H1 (cell line): ENCODE measurements at regions not wholly inside any gene's neighbourhood (a gene's known extent, or its start where the extent isn't known, plus 50 kb on each side); places are given as distances from the start of the nearest gene placed in this dataset.

Experiments used
- CTCF ChIA-PET: fragments of 300-600 bp; sonication (Branson Sonifier 250); formaldehyde crosslinking; loops from one replicate; lab custom pipeline; 2021; ENCODE audit not compliant: partially characterized antibody; lab: Charles Lee
- POLR2A ChIA-PET: fragments of 300-600 bp; sonication (Branson Sonifier 250); formaldehyde crosslinking; loops from one replicate; lab custom pipeline; 2021; ENCODE audit warnings: inconsistent platforms; ENCODE audit not compliant: partially characterized antibody; lab: Charles Lee
- DNase-seq, 2 experiments: peaks; one replicate each; pipeline versions ENCODE4 v3.0.0 to v3.0.0-alpha.2; 2010 to 2022; ENCODE audit warnings: low spot score in 2 of 2, low read depth in 1 of 2, mixed read lengths in 1 of 2
- FAIRE-seq: peaks from 2 replicates; lab custom pipeline; 2011; peaks lifted over from hg19 to GRCh38; lab: Jason Lieb, UNC
- H2AFZ ChIP-seq: 2 replicates; pipeline ENCODE4 v1.8.1; 2012; ENCODE audit warnings: low read length, inconsistent platforms
- H2AK5ac ChIP-seq: 2 replicates; pipeline ENCODE4 v1.6.1; 2013; ENCODE audit warnings: low read depth, low read length
- H2BK120ac ChIP-seq: replicated peaks from 2 replicates; pipeline ENCODE3; 2013; ENCODE audit warnings: low read depth, low read length, inconsistent platforms
- H2BK12ac ChIP-seq: 2 replicates; pipeline ENCODE4 v1.6.1; 2013; ENCODE audit warnings: low read depth, low read length
- H2BK15ac ChIP-seq: 2 replicates; pipeline ENCODE4 v1.6.1; 2013; ENCODE audit warnings: low read length
- H2BK20ac ChIP-seq: 2 replicates; pipeline ENCODE4 v1.6.1; 2013; ENCODE audit warnings: low read length
- H2BK5ac ChIP-seq: 2 replicates; pipeline ENCODE4 v1.6.1; 2013; ENCODE audit warnings: low read depth, low read length
- H3K14ac ChIP-seq: 2 replicates; pipeline ENCODE4 v1.6.1; 2013; ENCODE audit warnings: inconsistent platforms; ENCODE audit not compliant: insufficient read length
- H3K18ac ChIP-seq: 2 replicates; pipeline ENCODE4 v1.6.1; 2013; ENCODE audit warnings: low read length; ENCODE audit errors: extremely low read depth
- H3K23ac ChIP-seq: 2 replicates; pipeline ENCODE4 v1.6.1; 2013; ENCODE audit warnings: inconsistent platforms; ENCODE audit not compliant: insufficient read length
- H3K23me2 ChIP-seq: 2 replicates; pipeline ENCODE4 v1.6.1; 2013; ENCODE audit warnings: low read depth, low read length
- H3K27ac ChIP-seq: 2 replicates; pipeline ENCODE4 v1.6.1; 2011; ENCODE audit warnings: low read depth, low read length, inconsistent platforms
- H3K27me3 ChIP-seq, 4 experiments: replicated peaks in 1 of 4; 1 replicate in 1 of 4; 2 replicates in 3 of 4; pipeline versions ENCODE4 v1.6.1 to v1.8.1; 2011 to 2013; ENCODE audit warnings: low read length in 3 of 4, mild to moderate bottlenecking in 3 of 4, inconsistent platforms in 2 of 4, mixed read lengths in 2 of 4, moderate library complexity in 1 of 4; ENCODE audit not compliant: control insufficient read depth in 3 of 4, insufficient read depth in 3 of 4; ENCODE audit errors: extremely low read depth in 1 of 4
- H3K36me3 ChIP-seq, 4 experiments: 2 replicates each; pipeline versions ENCODE4 v1.6.1 to v1.8.1; 2011 to 2013; ENCODE audit warnings: mild to moderate bottlenecking in 4 of 4, low read length in 3 of 4, moderate library complexity in 2 of 4, control low read depth in 1 of 4, inconsistent platforms in 1 of 4; ENCODE audit not compliant: insufficient read depth in 4 of 4, control insufficient read depth in 2 of 4
- H3K4ac ChIP-seq: replicated peaks from 2 replicates; pipeline ENCODE3; 2013; ENCODE audit warnings: low read length, low read depth, mixed read lengths, inconsistent platforms; ENCODE audit not compliant: insufficient read length
- H3K4me1 ChIP-seq, 4 experiments: replicated peaks in 1 of 4; 1 replicate in 1 of 4; 2 replicates in 3 of 4; pipeline versions ENCODE4 v1.6.1 to v1.8.1; 2011 to 2013; ENCODE audit warnings: low read length in 3 of 4, inconsistent platforms in 2 of 4, mixed read lengths in 1 of 4; ENCODE audit not compliant: insufficient read depth in 4 of 4, control insufficient read depth in 3 of 4
- H3K4me2 ChIP-seq, 2 experiments: 2 replicates each; pipeline versions ENCODE4 v1.6.1 to v1.8.1; 2011 to 2013; ENCODE audit warnings: low read depth in 2 of 2, low read length in 2 of 2, control low read depth in 1 of 2, inconsistent platforms in 1 of 2, mild to moderate bottlenecking in 1 of 2; ENCODE audit not compliant: insufficient read depth in 1 of 2
- H3K4me3 ChIP-seq, 4 experiments: fragments of 200-600, 300-600 bp in 1 of 4; sonication (generic), shearing (Covaris generic), sonication (Bioruptor Twin) in 1 of 4; 2 replicates each; pipeline versions ENCODE4 v1.5.1 to v1.8.1; 2011 to 2016; ENCODE audit warnings: low read length in 4 of 4, low read depth in 3 of 4, control low read depth in 2 of 4, inconsistent platforms in 2 of 4, mild to moderate bottlenecking in 2 of 4, mixed read lengths in 1 of 4, moderate library complexity in 1 of 4; ENCODE audit not compliant: insufficient read depth in 2 of 4; ENCODE audit errors: extremely low read depth in 1 of 4
- H3K56ac ChIP-seq: replicated peaks from 2 replicates; pipeline ENCODE3; 2013; ENCODE audit warnings: low read depth, mild to moderate bottlenecking, mixed read lengths, low read length, inconsistent platforms; ENCODE audit not compliant: insufficient read length
- H3K79me1 ChIP-seq: 2 replicates; pipeline ENCODE4 v1.6.1; 2013; ENCODE audit warnings: low read depth, low read length, control low read depth
- H3K79me2 ChIP-seq, 2 experiments: 2 replicates each; pipeline versions ENCODE4 v1.6.1 to v1.8.1; 2012 to 2013; ENCODE audit warnings: low read length in 2 of 2, mild to moderate bottlenecking in 2 of 2, inconsistent platforms in 1 of 2; ENCODE audit not compliant: insufficient read depth in 2 of 2, control insufficient read depth in 1 of 2
- H3K9ac ChIP-seq, 4 experiments: replicated peaks in 1 of 4; 1 replicate in 1 of 4; 2 replicates in 3 of 4; pipeline versions ENCODE4 v1.6.1 to v1.8.1; 2011 to 2013; ENCODE audit warnings: low read depth in 3 of 4, low read length in 3 of 4, control low read depth in 2 of 4, mild to moderate bottlenecking in 2 of 4, moderate library complexity in 2 of 4, inconsistent platforms in 1 of 4; ENCODE audit errors: extremely low read depth in 1 of 4
- H3K9me3 ChIP-seq, 2 experiments: 2 replicates each; pipeline versions ENCODE4 v1.6.1 to v1.8.1; 2012 to 2013; ENCODE audit warnings: mild to moderate bottlenecking in 2 of 2, moderate library complexity in 2 of 2, control low read depth in 1 of 2, inconsistent platforms in 1 of 2, low read depth in 1 of 2, low read length in 1 of 2, mixed read lengths in 1 of 2; ENCODE audit not compliant: insufficient read depth in 2 of 2
- H4K20me1 ChIP-seq, 2 experiments: replicated peaks in 1 of 2; 2 replicates each; pipeline versions ENCODE3 to v1.8.1; 2011 to 2013; ENCODE audit warnings: inconsistent platforms in 2 of 2, low read length in 2 of 2, mild to moderate bottlenecking in 1 of 2; ENCODE audit not compliant: insufficient read depth in 2 of 2, control insufficient read depth in 1 of 2
- H4K5ac ChIP-seq: 2 replicates; pipeline ENCODE4 v1.6.1; 2013; ENCODE audit warnings: low read length, low read depth, mixed read lengths, inconsistent platforms; ENCODE audit not compliant: insufficient read length
- H4K8ac ChIP-seq: 2 replicates; pipeline ENCODE4 v1.8.0; 2013; ENCODE audit warnings: mild to moderate bottlenecking, moderate library complexity, low read length, inconsistent platforms; ENCODE audit not compliant: insufficient read depth; ENCODE audit errors: extremely low read depth
- H4K91ac ChIP-seq: replicated peaks from 2 replicates; pipeline ENCODE3; 2013; ENCODE audit warnings: low read length, mixed read lengths, inconsistent platforms; ENCODE audit not compliant: insufficient read length
- POU5F1 ChIP-seq: IDR thresholded peaks from 2 replicates; pipeline ENCODE4 v1.6.1; 2011; ENCODE audit warnings: low read depth, mild to moderate bottlenecking, low read length, moderate library complexity
- SRF ChIP-seq: IDR thresholded peaks from 2 replicates; pipeline ENCODE4 v1.6.1; 2011; ENCODE audit warnings: mild to moderate bottlenecking, low read depth, low read length, moderate library complexity
- WGBS, 2 experiments: shearing (Covaris generic) in 1 of 2; methylation state at CpG; one replicate each; pipeline versions ENCODE4 v1.1.6 to v1.1.7; 2013 to 2015; ENCODE audit warnings: low lambda C conversion rate in 2 of 2, mixed read lengths in 2 of 2, inconsistent platforms in 1 of 2, low coverage in 1 of 2, missing lambda C conversion rate in 1 of 2; ENCODE audit not compliant: insufficient replicate concordance in 2 of 2, insufficient coverage in 1 of 2, insufficient read length in 1 of 2; ENCODE audit errors: extremely low coverage in 1 of 2, missing lambda C conversion rate in 1 of 2; 5-methylcytosine and 5-hydroxymethylcytosine counted together

- Histone ChIP-seq H4K8ac (no peak overlapping the region), H3K23me2 (no peaks in the 10 kb centered on the region; the same call in 1 of the 2 replicates), H3K79me1 (no peaks in the 10 kb centered on the region), H2AFZ (no peak overlapping the region), H3K36me3 (no peaks in the 10 kb centered on the region), H4K91ac (no peak overlapping the region), H2BK20ac (no peak overlapping the region), H3K27ac (no peak overlapping the region), H2BK120ac (no peak overlapping the region), H3K9me3 (no peaks in the 10 kb centered on the region), H3K18ac (no peak overlapping the region), H3K4me2 (no peak overlapping the region), H3K56ac (no peak overlapping the region), H3K4me1 (peaks cover 0 to 4% (median 2%) of the 10 kb centered on the region in 4 experiments; a peak in 4 of 7 replicates), H2AK5ac (no peak overlapping the region), H3K23ac (no peak overlapping the region), H2BK5ac (no peak overlapping the region), H3K79me2 (no peaks in the 10 kb centered on the region), H2BK12ac (no peak overlapping the region), H2BK15ac (no peak overlapping the region), H3K4me3 (no peak overlapping the region), H3K4ac (no peak overlapping the region), H3K14ac (no peak overlapping the region), H3K27me3 (no peaks in the 10 kb centered on the region), H4K5ac (no peak overlapping the region), H4K20me1 (no peaks in the 10 kb centered on the region), H3K9ac (no peak overlapping the region)
- 91% methylated on average over 5 of the region's 5 CpGs; no CpG with 5 or more reads in 1 of the 2 experiments for WGBS, 2 experiments
- no peak for DNase-seq
- ChIA-PET POLR2A (interaction anchor here (1.0 kb wide), 1 partner anchor 17 kb away, joined by 3 read pairs; no protein-coding TSS in a partner anchor), CTCF (interaction anchor here (0.6 to 1.0 kb wide), 3 partner anchors 14 to 312 kb away, joined by 3 to 4 read pairs (median 4); no protein-coding TSS in a partner anchor)
- no peak for FAIRE-seq
- TF ChIP-seq SRF (no peak), POU5F1 (no peak)
These were observed 201.4 kb upstream of the FOXN2 start for GRCh38 chr2:48112911-48113680.
